ENCODE measurements at regions not wholly inside any gene's neighbourhood (a gene's known extent, or its start where the extent isn't known, plus 50 kb on each side); places are given as distances from the start of the nearest gene placed in this dataset.

- no peak for TF ChIP-seq EP300 (IDR thresholded peaks at IDR 0.05)
- no peak for TF ChIP-seq CTCF (IDR thresholded peaks at IDR 0.05)
- TF ChIP-seq POLR2AphosphoS5 (IDR thresholded peaks at IDR 0.05) = no peak
- no peak for TF ChIP-seq POLR2A (IDR thresholded peaks at IDR 0.05)
- Histone ChIP-seq H3K9me3 (no peaks in the 10 kb centered on the region), H3K27ac (no peak overlapping the region), H3K4me3 (no peak overlapping the region), H3K4me1 (no peaks in the 10 kb centered on the region), H3K27me3 (no peaks in the 10 kb centered on the region), H3K36me3 (no peaks in the 10 kb centered on the region)
- DNase-seq (no peak), ATAC-seq (ENCODE audit: low FRiP score in 2 of 2) (no peak)
- WGBS, 2 donors = 80 to 82% methylated on average over 3 of the region's 3 CpGs
These were observed 341.6 kb upstream of the MAOA start for GRCh38 chrX:43314525-43314924.

- no peaks in the 10 kb centered on the region for H3K36me3 ChIP-seq
- no peak for ATAC-seq (ENCODE audit: low FRiP score in 2 of 2)
- 68 to 84% methylated on average over 4 of the region's 4 CpGs for WGBS, 2 donors
These were observed 340.5 kb upstream of the MAOA start for GRCh38 chrX:43315622-43316021.

GRCh38 chrX:43316146-43316545, 340.0 kb upstream of the MAOA start:
- H3K9me3 ChIP-seq = no peaks in the 10 kb centered on the region
- H3K4me3 ChIP-seq = no peak overlapping the region
- H3K27me3 ChIP-seq = no peaks in the 10 kb centered on the region
- no peaks in the 10 kb centered on the region for H3K36me3 ChIP-seq
- ATAC-seq (ENCODE audit: low FRiP score in 2 of 2) (no peak), DNase-seq (no peak)
- H3K4me1 ChIP-seq = no peaks in the 10 kb centered on the region
- 58 to 76% methylated on average over 2 of the region's 2 CpGs for WGBS, 2 donors
- TF ChIP-seq POLR2A (IDR thresholded peaks at IDR 0.05) (no peak), CTCF (IDR thresholded peaks at IDR 0.05) (no peak), EP300 (IDR thresholded peaks at IDR 0.05) (no peak), POLR2AphosphoS5 (IDR thresholded peaks at IDR 0.05) (no peak)
- no peak overlapping the region for H3K27ac ChIP-seq

More at GRCh38 chrX:43315622-43316021, 340.5 kb upstream of the MAOA start:
- H3K27ac ChIP-seq = no peak overlapping the region
- TF ChIP-seq EP300 (IDR thresholded peaks at IDR 0.05) (no peak), POLR2AphosphoS5 (IDR thresholded peaks at IDR 0.05) (no peak), POLR2A (IDR thresholded peaks at IDR 0.05) (no peak), CTCF (IDR thresholded peaks at IDR 0.05) (no peak)
- no peak for DNase-seq
- no peaks in the 10 kb centered on the region for H3K4me1 ChIP-seq
- no peak overlapping the region for H3K4me3 ChIP-seq
- H3K27me3 ChIP-seq = no peaks in the 10 kb centered on the region
- H3K9me3 ChIP-seq = no peaks in the 10 kb centered on the region

GRCh38 chrX:43317378-43317777, 338.7 kb upstream of the MAOA start:
- TF ChIP-seq POLR2A (IDR thresholded peaks at IDR 0.05) = no peak
- no peak for TF ChIP-seq CTCF (IDR thresholded peaks at IDR 0.05)
- no peak for TF ChIP-seq EP300 (IDR thresholded peaks at IDR 0.05)
- no peak for TF ChIP-seq POLR2AphosphoS5 (IDR thresholded peaks at IDR 0.05)
- no peak overlapping the region for H3K4me3 ChIP-seq
- H3K9me3 ChIP-seq = no peaks in the 10 kb centered on the region
- H3K4me1 ChIP-seq = no peaks in the 10 kb centered on the region
- H3K27ac ChIP-seq = no peak overlapping the region
- 83 to 90% methylated on average over 1 of the region's 1 CpG for WGBS, 2 donors
- H3K36me3 ChIP-seq = no peaks in the 10 kb centered on the region
- H3K27me3 ChIP-seq = no peaks in the 10 kb centered on the region
- DNase-seq (no peak), ATAC-seq (ENCODE audit: low FRiP score in 2 of 2) (no peak)

- Histone ChIP-seq H3K4me1 (no peaks in the 10 kb centered on the region), H3K4me3 (no peak overlapping the region), H3K27ac (no peak overlapping the region), H3K27me3 (no peaks in the 10 kb centered on the region), H3K9me3 (peaks cover 0 to 28% (median 0%) of the 10 kb centered on the region in 4 donors), H3K36me3 (no peaks in the 10 kb centered on the region)
- whole genome bisulfite sequencing, 2 donors = 82 to 88% methylated on average over 6 to 9 of the region's 9 CpGs
- DNase-seq = no peak
- no peak for ATAC-seq (ENCODE audit: low FRiP score in 2 of 2)
- TF ChIP-seq POLR2AphosphoS5 (IDR thresholded peaks at IDR 0.05) (no peak), EP300 (IDR thresholded peaks at IDR 0.05) (no peak), CTCF (IDR thresholded peaks at IDR 0.05) (no peak), POLR2A (IDR thresholded peaks at IDR 0.05) (no peak)
These were observed 327.6 kb upstream of the MAOA start for GRCh38 chrX:43328358-43328946.
